GM18873 (cell line): ENCODE measurements at regions not wholly inside any gene's neighbourhood (a gene's known extent, or its start where the extent isn't known, plus 50 kb on each side); places are given as distances from the start of the nearest gene placed in this dataset.
"Not testable (repeated sequence)": the region's sequence is repeated elsewhere in the genome, so short reads cannot be mapped to it uniquely, and the experiment has no call there.

Experiments
- ATAC-seq: cut with Tn5 transposase; IDR thresholded peaks from one replicate; pipeline ENCODE4 v1.9.1; 2021; ENCODE audit warnings: mild to moderate bottlenecking, moderate library complexity, moderate number of reproducible peaks; ENCODE audit not compliant: unreplicated experiment, low FRiP score

- ATAC-seq = no peak
These were observed 261.1 kb downstream of the MEX3B start for GRCh38 chr15:81784751-81785150.

GRCh38 chr15:81783586-81783985, 262.2 kb downstream of the MEX3B start:
- no peak for ATAC-seq

DNA sequence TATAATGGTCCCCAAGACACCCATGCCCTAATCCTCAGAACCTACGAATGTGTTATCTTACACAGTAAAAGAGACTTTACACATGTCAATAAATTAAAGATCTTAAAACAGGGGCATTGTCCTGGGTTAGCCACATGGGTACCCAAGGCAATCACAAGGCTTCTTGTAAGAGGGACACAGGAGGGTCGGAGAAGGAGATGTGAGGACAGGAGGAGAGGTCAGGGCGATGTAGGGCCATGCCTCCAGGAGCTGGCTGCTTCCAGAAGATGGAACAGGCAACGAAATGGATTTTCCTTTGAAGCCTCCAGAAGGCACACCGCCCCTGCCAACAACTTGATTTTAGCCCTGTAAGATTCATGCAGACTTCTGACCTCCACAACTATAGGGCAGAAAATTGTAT, 262.7 kb downstream of the MEX3B start:
- ATAC-seq = no peak

DNA sequence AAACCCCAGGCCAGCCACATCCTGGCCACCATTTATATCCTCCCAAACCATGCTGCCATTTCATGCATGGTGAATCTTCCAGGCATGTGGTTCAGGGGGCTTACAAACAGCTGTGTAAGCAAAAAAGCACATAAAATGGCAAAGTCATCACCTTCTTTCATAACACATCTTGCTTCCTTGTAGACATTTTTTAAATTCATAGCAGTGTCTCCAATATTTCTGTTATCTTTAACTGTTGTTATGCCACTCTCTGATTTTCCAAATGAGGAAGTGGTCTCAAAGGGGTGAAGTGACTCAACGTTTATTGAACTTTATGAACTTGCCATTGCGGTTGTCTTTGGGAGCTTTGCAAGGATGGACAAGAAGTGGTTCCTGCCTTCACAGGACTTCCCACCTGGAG, 264.4 kb downstream of the MEX3B start:
- ATAC-seq = no peak

GRCh38 chr15:81780966-81781365, 264.9 kb downstream of the MEX3B start:
- no peak for ATAC-seq

GRCh38 chr15:81779181-81779580, 266.6 kb downstream of the MEX3B start:
- no peak for ATAC-seq

DNA sequence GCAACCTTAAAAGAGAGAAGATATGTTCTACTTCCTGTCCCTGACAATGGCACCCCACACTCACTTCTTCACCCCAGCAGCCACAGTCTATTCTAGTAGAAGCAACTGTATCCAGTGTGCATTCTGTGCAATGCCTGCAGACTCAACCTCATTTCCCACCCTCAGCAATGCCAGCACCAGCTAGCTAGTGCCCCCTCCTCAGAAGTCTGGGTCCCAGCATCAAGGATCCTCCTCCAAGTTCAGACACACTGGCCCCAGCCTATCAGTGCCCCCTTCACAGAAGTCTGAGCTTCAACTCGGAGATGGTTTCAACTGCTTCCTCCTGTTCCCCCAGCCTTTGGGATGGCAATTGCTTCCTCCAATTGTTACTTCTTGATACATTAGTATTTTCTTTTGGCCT, 268.3 kb downstream of the MEX3B start:
- ATAC-seq = no peak

GRCh38 chr15:81776976-81777375, 268.8 kb downstream of the MEX3B start:
- no peak for ATAC-seq

- not testable (repeated sequence) for ATAC-seq
These were observed 270.0 kb downstream of the MEX3B start for GRCh38 chr15:81775779-81776178.

DNA sequence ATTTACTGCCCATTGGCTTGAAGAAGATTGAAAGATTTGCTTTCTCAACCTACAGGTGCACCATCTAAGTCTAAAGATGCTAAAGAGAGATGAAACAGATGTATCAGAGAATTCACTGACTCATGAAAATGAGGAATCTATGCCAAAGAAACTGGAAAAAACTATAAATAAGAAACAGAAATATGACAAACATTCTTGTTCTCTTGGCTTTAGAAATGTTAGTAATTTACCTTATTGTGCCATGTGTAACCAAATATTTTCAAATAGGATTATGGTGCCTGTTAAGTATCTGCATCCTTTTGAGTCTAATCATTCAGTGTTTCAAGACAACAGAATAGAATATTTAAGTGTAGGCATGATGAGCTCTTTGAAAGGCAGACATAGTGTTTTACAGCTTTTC, 271.5 kb downstream of the MEX3B start:
- no peak for ATAC-seq

GRCh38 chr15:81768773-81769172, 277.0 kb downstream of the MEX3B start:
- no peak for ATAC-seq

DNA sequence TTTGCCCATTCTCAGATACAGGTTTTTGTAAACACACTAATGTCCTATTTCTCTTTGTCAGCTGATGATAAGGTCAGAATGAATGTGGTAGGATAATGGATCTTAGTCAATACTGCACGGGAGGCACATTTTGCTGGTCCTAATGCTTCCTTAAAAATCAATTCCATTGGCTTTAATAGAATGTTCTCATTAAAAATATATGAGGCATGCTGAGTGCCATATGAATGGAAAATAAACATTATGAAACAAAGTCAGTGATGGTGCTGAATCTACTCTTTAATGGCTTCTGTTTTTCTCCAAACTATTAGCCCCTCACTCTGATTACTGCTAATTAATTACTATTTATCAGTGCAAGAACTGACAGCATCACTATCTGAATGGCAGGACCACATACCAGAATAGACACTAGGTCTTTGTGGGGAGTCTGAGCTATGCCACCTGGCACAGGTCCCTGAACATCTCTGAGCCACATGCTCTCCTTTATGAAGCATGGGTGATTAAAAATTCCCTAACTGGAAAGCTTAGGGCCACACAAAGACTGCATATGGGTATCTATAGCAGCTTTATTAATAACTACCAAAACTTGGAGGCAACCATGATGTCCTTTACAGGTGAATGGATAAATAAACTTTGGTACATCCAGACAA, 278.9 kb downstream of the MEX3B start:
- no peak for ATAC-seq

DNA sequence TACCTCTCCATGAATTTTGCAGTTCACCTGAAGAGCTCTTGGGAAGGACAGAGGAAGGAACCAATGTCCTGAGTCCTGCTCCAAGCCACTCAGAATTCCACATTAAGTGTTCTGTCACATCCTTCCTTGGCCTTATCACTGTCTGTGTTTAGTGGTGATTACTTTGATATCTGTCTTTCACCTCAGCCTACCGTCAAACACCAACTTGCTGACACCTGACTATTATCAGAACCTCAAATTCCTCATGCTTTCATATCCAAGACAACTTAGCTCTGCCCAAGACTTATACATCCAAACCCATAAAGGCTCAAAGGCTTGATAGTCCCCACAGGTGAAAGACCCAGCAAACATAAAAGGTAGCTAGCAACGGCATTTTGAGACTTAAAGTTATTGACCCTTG, 280.0 kb downstream of the MEX3B start:
- ATAC-seq = no peak

GRCh38 chr15:81763304-81763703, 282.5 kb downstream of the MEX3B start:
- no peak for ATAC-seq

GRCh38 chr15:81760686-81761085, 285.1 kb downstream of the MEX3B start:
- no peak for ATAC-seq

- no peak for ATAC-seq
These were observed 287.0 kb downstream of the MEX3B start for GRCh38 chr15:81758818-81759284.

DNA sequence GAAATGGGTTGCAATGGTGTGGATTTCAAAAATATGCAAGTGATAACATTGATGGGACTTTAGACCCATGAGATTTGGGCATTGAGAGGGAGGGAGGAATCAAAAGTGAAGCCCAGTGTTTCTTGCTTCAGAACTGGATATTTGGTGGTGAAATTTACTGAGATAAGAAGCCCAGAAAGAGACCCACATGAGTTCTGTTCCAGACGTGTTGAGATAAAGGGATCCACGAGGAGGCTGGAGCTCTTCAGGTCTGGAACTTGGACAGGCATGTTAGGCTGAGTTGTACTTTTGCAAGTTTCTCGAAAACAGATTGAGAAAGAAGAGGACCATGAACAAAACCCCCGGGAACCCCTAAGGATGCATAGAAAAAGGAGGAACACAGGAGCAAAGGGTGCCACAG, 290.2 kb downstream of the MEX3B start:
- no peak for ATAC-seq

DNA sequence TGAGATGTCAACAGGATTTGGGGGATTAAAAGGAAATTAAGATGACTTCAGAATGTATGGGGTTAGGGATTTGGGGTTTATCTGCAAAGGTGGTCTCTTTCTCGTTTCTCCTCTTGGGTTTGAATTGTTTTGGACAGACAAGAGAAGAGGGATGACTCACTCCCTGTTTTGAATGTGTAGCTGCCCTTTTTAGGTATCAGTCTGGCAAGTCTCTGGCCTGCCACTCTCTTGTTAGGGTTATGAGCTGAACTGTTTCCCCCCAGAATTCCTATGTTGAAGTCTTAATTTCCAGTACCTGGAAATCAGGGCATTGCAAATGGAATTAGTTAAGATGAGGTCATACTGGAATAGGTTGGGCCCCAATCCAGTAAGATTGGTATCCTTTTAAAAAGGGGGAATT, 291.7 kb downstream of the MEX3B start:
- ATAC-seq = no peak

GRCh38 chr15:81752974-81753373, 292.8 kb downstream of the MEX3B start:
- no peak for ATAC-seq

DNA sequence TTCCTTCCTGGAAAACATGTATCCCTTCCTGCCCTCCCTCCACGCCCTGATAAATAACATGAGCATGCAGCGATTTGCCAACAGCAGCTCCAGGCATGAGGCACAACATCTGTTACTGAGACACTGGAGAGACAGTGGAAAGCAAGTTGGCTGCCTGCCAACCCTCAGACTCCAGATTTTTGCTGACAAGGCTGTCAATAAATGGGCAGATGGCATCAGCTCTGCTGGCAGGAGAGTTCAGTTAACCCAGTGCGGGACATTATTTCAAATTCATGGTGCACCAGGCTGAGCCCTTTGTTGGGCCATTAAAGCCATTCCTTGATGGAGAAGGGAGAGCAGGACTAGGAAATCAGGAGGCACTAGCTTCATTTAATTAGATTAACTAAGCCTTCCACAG, 293.3 kb downstream of the MEX3B start:
- no peak for ATAC-seq

- no peak for ATAC-seq
These were observed 293.8 kb downstream of the MEX3B start for GRCh38 chr15:81751816-81752545.

DNA sequence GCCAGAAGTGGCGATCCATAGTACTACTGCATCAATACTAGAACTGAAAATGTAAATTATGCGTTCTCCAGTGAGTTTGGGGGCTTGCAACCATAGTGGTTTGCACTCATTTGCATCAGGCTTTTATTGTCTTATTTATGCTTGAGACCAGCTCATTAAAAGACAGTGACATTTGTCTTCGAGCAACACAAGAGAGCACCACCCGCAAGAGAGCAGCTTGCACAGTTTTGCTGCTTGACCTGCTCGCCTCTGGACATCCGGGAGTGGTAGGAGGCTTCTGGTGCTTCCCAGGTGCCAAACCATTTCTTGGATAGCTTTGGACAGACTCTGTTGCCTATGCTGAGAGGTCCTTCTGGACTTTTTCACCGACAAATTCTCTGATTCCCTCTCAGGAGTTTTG, 294.6 kb downstream of the MEX3B start:
- no peak for ATAC-seq
